Stimulated activated CD4-positive, alpha-beta T cell treated with anti-CD3 and anti-CD28 coated beads, Interleukin-15, amount 100 ng/mL, for 1 hour (primary cell): ENCODE measurements at regions not wholly inside any gene's neighbourhood (a gene's known extent, or its start where the extent isn't known, plus 50 kb on each side); places are given as distances from the start of the nearest gene placed in this dataset.

Experiments
- DNase-seq, 2 donors: peaks; one replicate each; pipeline ENCODE4 v3.0.0-alpha.2; 2020; ENCODE audit warnings: low read depth in 1 of 2, low spot score in 1 of 2

DNA sequence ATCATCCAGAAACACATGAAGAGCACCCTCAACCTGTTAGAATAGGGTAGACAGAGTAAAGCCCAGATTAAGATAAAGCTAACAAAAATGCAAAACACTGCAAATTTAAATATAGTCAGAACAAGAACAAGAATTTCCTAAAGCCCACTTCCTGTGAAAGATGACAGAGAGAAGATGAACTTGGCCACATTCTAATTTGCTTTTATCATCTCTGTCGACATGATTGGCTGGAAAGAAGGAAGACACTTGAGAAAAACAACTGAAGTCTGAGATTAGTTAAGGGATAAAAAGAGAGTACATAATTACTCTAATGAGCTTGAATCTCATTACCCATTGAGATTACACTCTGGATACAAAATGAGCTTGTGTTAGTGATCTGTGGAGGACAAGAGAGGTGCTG lies 537.6 kb downstream of the KLF5 start:
- no peak for DNase-seq

- DNase-seq, result no peak
Observed at GRCh38 chr13:73593199-73593765, 534.5 kb downstream of the KLF5 start.

DNA sequence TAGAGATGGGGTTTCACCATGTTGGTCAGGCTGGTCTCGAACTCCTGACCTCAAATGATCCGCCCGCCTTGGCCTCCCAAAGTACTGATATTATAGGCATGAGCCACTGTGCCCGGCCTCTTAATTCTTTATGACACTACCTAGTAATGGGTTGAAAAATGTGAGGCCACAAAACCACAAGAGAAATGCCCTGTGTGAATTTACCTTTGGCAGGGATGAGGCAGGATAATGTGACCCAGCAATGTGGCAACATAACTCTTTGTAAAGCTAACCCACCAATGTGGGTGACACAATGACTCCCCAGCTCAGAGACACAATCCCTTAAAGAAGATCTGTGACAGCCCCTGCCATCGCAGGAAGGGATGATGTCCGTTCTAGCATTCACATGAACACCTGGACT lies 533.1 kb downstream of the KLF5 start:
- DNase-seq, result no peak

DNA sequence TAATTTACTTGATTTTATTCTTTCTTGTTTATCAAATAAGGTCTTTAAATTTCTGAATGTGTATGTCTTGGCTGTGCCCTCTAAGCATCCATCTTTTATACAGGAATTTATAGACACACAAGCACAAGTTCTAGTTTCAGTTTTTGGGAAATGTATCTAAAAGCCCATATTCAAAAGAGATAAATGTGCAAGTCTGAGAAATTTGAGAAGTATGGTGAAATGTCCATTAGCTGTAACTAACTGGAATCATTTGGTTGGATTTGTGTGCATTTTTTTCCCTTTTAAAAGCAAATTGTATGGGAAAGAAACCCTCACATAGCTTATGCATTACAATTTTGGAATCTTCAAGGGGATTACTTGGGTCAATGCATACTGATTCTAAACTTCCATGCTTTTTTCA lies 532.0 kb downstream of the KLF5 start:
- DNase-seq, result no peak

DNA sequence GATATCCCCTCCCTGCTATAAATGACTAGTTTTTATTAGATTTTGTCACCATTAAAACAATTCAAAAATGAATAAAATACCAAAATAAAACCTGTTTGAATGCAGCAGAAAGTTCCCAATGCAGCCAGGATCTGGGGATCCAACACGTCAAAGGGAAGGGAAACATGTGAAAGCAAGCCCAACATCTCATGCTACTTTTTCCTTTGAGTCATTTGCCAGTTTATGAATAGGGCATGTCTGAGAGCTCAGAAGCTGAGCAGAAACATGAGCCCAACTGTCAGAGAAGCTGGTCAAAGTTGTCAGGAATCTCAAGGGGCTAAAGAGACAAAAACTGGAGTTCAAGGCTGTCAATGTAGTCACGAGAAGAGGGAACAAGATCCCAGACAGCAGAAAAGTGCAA lies 526.4 kb downstream of the KLF5 start:
- no peak for DNase-seq

GRCh38 chr13:73583331-73583730 lies 524.5 kb downstream of the KLF5 start:
- no peak for DNase-seq

- no peak for DNase-seq
Observed at GRCh38 chr13:73580513-73581267, 521.9 kb downstream of the KLF5 start.

- DNase-seq, result no peak
Observed at GRCh38 chr13:73579574-73580274, 520.9 kb downstream of the KLF5 start.

- DNase-seq, result no peak
Observed at GRCh38 chr13:73578251-73578875, 519.6 kb downstream of the KLF5 start.

GRCh38 chr13:73576291-73576690 lies 517.5 kb downstream of the KLF5 start:
- no peak for DNase-seq

DNA sequence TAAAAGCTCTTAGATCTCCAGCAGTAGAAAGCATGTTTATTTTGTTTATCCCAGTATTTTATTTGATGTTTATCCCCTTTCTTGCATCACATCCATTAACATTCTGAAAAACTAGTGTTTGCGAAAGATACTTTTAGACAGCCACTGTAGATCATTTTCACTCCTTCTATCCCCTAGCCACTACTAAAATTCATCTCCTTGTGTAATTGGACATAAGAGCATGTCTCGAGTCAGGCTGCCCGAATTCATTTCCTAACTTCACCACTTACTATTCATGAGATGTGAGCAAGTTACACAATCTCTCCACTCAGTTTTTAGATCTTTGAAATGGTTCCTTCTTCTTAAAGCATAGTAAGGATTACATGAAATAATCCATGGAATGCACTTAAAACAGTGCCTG lies 514.0 kb downstream of the KLF5 start:
- DNase-seq, result no peak

- DNase-seq, result no peak
Observed at GRCh38 chr13:73571376-73571775, 512.6 kb downstream of the KLF5 start.

- no peak for DNase-seq
Observed at GRCh38 chr13:73556902-73557301, 498.1 kb downstream of the KLF5 start.

- DNase-seq, result no peak
Observed at GRCh38 chr13:73556128-73556527, 497.3 kb downstream of the KLF5 start.

- DNase-seq, result no peak
Observed at GRCh38 chr13:73551736-73552135, 492.9 kb downstream of the KLF5 start.

DNA sequence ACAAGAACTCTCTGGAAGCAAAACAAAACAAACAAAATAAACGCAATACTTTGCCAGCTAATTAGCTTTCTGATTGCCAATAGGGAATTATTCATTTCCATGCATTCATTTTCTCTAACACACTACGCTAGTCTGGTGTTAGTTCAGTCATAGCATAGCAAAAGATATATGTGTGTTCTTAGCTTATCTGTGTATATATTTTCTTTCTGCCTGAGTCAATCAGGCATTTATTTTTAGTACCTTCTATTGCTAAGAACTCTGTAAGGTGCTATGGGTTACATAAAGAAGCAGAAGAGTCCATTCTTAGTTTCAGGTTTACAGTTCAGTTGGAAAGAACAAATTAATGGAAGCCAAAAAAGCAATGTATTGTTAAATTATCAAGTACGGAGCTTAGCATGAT lies 490.9 kb downstream of the KLF5 start:
- no peak for DNase-seq

DNA sequence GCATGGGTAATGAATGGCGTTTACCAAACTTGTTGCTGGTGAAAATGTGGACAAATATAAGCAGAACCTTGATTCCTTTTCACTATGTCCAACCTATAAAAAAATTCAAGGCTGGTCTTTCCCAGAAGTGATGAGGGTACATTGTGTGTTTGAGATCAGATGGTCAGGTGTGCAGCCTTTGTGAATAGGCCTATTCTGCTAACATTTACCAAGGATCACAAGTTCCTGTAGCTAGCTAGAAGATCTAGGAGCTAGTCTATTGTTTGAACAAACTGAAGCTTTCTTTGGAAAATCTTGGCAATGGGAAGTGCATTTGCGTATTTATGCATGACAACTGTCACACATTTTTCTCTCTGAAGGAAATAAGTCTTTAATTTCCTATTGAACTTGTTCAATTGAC lies 489.6 kb downstream of the KLF5 start:
- DNase-seq, result no peak

DNA sequence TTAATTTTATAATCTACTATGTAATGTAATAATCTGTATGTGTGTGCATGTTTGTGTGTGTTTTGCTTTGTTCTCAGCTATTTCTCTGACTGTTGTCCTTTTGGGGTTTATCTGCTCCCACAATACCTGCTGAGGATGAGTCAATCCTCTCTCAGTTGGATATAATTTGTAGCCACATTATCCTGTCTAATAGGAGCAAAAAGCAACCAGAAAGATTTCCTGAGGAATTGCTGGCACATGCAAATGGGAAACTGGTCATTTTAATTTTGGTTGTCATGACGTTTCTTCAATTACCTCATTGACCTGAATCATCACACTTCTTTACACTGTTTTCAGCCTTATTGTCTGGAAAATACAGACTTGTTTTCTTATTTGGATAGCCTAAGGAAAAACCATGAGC lies 488.4 kb downstream of the KLF5 start:
- DNase-seq, result no peak

DNA sequence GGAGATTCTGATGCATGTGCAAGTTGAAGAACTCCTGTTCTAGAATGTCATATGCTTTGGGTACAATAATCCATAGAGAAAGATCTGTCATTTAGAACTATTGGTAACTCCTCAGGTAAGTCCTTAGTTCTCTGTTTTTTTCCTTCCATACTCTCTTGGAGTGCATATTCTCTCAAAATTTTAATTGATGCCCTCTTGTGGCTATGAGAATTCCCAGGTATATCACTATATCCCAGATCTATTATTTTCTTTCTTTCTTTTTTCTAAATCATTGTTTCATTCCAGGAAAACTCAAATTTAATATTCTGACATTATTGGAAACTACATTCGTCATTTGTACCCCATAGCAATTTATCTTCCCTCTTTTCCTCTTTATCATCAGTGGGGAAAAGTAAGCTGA lies 485.4 kb downstream of the KLF5 start:
- no peak for DNase-seq

DNA sequence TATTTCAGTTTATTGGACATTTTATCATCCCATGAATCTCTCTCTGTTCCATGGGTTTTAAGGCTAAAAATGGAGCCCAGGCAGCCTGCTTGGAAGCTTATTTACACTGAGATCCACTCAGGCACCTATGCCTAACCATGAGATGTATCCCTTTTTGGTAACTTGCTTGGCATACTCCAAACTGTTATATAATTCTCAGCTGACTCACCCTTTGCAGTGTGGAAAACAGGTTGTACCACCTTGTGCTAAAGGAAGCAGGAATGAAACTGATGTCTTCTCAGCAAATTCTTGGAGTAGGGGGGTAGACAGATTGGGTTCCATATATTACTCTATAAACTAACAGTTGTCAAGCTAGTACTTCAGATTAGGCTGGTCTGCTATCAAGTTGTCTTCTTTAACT lies 483.6 kb downstream of the KLF5 start:
- no peak for DNase-seq

- DNase-seq, result no peak
Observed at GRCh38 chr13:73536865-73537264, 478.1 kb downstream of the KLF5 start.

DNA sequence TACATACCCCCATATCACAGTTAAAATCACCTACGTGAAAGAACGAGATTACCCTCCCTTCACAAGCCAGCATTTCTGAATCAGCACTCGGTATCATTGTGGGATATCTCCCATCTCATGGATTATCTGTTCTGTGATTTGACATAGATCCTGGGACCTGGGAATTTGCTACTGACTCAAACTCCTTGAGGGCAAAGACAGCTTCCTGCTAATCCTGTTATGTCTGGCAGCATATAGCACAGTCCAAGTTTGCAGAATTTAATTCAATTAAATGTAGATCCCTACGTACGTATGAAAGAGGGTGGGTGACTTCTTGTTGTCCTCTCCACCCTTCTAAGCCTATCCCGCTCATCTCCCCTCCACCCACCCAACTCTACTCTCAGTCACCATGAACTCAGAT lies 476.5 kb downstream of the KLF5 start:
- DNase-seq, result no peak
